Activated B cell treated with CpG ODN at 0.5 μM for 24 hours (primary cell): ENCODE measurements at regions not wholly inside any gene's neighbourhood (a gene's known extent, or its start where the extent isn't known, plus 50 kb on each side); places are given as distances from the start of the nearest gene placed in this dataset.

ENCODE experiments used
- ATAC-seq: fragments of 200-7000 bp; cut with Tn5 transposase; one replicate; pipeline ENCODE4 v1.10.0; 2021; ENCODE audit warnings: low read depth, mild to moderate bottlenecking, moderate library complexity
- CTCF ChIA-PET: fragments of 350-600 bp; sonication (Branson Sonifier 250); formaldehyde crosslinking; loops from one replicate; lab custom pipeline; 2021; ENCODE audit warnings: antibody characterized with exemption; lab: Charles Lee
- POLR2A ChIA-PET: fragments of 350-600 bp; sonication (Branson Sonifier 250); formaldehyde crosslinking; loops from one replicate; lab custom pipeline; 2021; ENCODE audit warnings: antibody characterized with exemption; lab: Charles Lee
- DNase-seq: peaks from one replicate; pipeline ENCODE4 v3.0.0; 2022
- H3K27ac Mint-ChIP-seq: one replicate; pipeline ENCODE4 v1.8.0; 2020; ENCODE audit warnings: mixed read lengths
- H3K27me3 Mint-ChIP-seq: one replicate; pipeline ENCODE4 v1.8.0; 2021; ENCODE audit warnings: mixed read lengths
- H3K36me3 Mint-ChIP-seq: one replicate; pipeline ENCODE4 v1.8.0; 2021; ENCODE audit warnings: low read depth, mixed read lengths
- H3K4me1 Mint-ChIP-seq: one replicate; pipeline ENCODE4 v1.8.0; 2021; ENCODE audit warnings: mixed read lengths
- H3K4me3 Mint-ChIP-seq: one replicate; pipeline ENCODE4 v1.8.0; 2020; ENCODE audit warnings: mild to moderate bottlenecking, mixed read lengths
- H3K9me3 Mint-ChIP-seq: one replicate; pipeline ENCODE4 v1.8.0; 2020; ENCODE audit warnings: mixed read lengths
- CTCF ChIP-seq: fragments of 200-600 bp; IDR thresholded peaks from one replicate; pipeline ENCODE4 v1.8.0; 2022; ENCODE audit warnings: antibody characterized with exemption, mild to moderate bottlenecking
- intact Hi-C: fragments of 100-400 bp; cut with micrococcal nuclease; formaldehyde crosslinking; loops from one replicate; pipeline ENCODE4 v1.15.1; 2024

GRCh38 chr14:27409944-27410343, 812.1 kb upstream of the NOVA1 start:
- no peak for TF ChIP-seq CTCF
- Mint-ChIP-seq H3K27me3 (no peaks in the 10 kb centered on the region), H3K9me3 (no peaks in the 10 kb centered on the region), H3K36me3 (no peaks in the 10 kb centered on the region), H3K27ac (no peak overlapping the region), H3K4me3 (no peak overlapping the region), H3K4me1 (no peaks in the 10 kb centered on the region)
- intact Hi-C loops = no loop called here
- ChIA-PET CTCF (no interaction called here), POLR2A (no interaction called here)
- no peak for ATAC-seq
- DNase-seq = no peak

GRCh38 chr14:27410981-27411380, 813.1 kb upstream of the NOVA1 start:
- ATAC-seq = no peak
- H3K27ac Mint-ChIP-seq = no peak overlapping the region
- POLR2A ChIA-PET = no interaction called here
- DNase-seq = no peak
- CTCF ChIA-PET = no interaction called here
- no peaks in the 10 kb centered on the region for H3K36me3 Mint-ChIP-seq
- no peaks in the 10 kb centered on the region for H3K27me3 Mint-ChIP-seq
- H3K9me3 Mint-ChIP-seq = no peaks in the 10 kb centered on the region
- H3K4me1 Mint-ChIP-seq = no peaks in the 10 kb centered on the region
- no peak overlapping the region for H3K4me3 Mint-ChIP-seq
- intact Hi-C loops = no loop called here
- no peak for TF ChIP-seq CTCF

- ATAC-seq = no peak
- no peak overlapping the region for H3K4me3 Mint-ChIP-seq
- no peaks in the 10 kb centered on the region for H3K36me3 Mint-ChIP-seq
- TF ChIP-seq CTCF = no peak
- ChIA-PET CTCF (no interaction called here), POLR2A (no interaction called here)
- no peak for DNase-seq
- no peaks in the 10 kb centered on the region for H3K4me1 Mint-ChIP-seq
- intact Hi-C loops = no loop called here
- no peaks in the 10 kb centered on the region for H3K9me3 Mint-ChIP-seq
- no peak overlapping the region for H3K27ac Mint-ChIP-seq
- no peaks in the 10 kb centered on the region for H3K27me3 Mint-ChIP-seq
Measured at GRCh38 chr14:27427796-27428195, 830.0 kb upstream of the NOVA1 start.

GRCh38 chr14:27435923-27436670, 838.3 kb upstream of the NOVA1 start:
- Mint-ChIP-seq H3K4me1 (no peaks in the 10 kb centered on the region), H3K27me3 (no peaks in the 10 kb centered on the region), H3K4me3 (no peak overlapping the region), H3K27ac (no peak overlapping the region), H3K36me3 (no peaks in the 10 kb centered on the region), H3K9me3 (peaks cover 3% of the 10 kb centered on the region)
- ATAC-seq = no peak
- DNase-seq = no peak
- intact Hi-C loops = no loop called here
- TF ChIP-seq CTCF = no peak
- ChIA-PET CTCF (no interaction called here), POLR2A (no interaction called here)

- CTCF ChIA-PET = no interaction called here
- TF ChIP-seq CTCF = no peak
- ATAC-seq = no peak
- no peaks in the 10 kb centered on the region for H3K4me1 Mint-ChIP-seq
- POLR2A ChIA-PET = no interaction called here
- no peaks in the 10 kb centered on the region for H3K27me3 Mint-ChIP-seq
- intact Hi-C loops = no loop called here
- H3K4me3 Mint-ChIP-seq = no peak overlapping the region
- H3K9me3 Mint-ChIP-seq = peaks cover 6% of the 10 kb centered on the region
- H3K36me3 Mint-ChIP-seq = no peaks in the 10 kb centered on the region
- no peak for DNase-seq
- no peak overlapping the region for H3K27ac Mint-ChIP-seq
Measured at GRCh38 chr14:27484633-27485032, 886.8 kb upstream of the NOVA1 start.
